ENCODE measurements at regions not wholly inside any gene's neighbourhood (a gene's known extent, or its start where the extent isn't known, plus 50 kb on each side); places are given as distances from the start of the nearest gene placed in this dataset.

GRCh38 chr15:81858586-81858985 lies 187.2 kb downstream of the MEX3B start:
- ATAC-seq (no peak), DNase-seq (no peak)
- no peaks in the 10 kb centered on the region for H3K4me1 ChIP-seq
- H3K9me3 ChIP-seq = no peaks in the 10 kb centered on the region
- WGBS, 2 donors = 56 to 70% methylated on average over 3 of the region's 3 CpGs
- no peaks in the 10 kb centered on the region for H3K27me3 ChIP-seq
- no peak overlapping the region for H3K27ac ChIP-seq
- H3K4me3 ChIP-seq = no peak overlapping the region
- intact Hi-C loops (cut with DNase I) = no loop called here
- no peaks in the 10 kb centered on the region for H3K36me3 ChIP-seq
- TF ChIP-seq CTCF (IDR thresholded peaks at IDR 0.05) = no peak

DNA sequence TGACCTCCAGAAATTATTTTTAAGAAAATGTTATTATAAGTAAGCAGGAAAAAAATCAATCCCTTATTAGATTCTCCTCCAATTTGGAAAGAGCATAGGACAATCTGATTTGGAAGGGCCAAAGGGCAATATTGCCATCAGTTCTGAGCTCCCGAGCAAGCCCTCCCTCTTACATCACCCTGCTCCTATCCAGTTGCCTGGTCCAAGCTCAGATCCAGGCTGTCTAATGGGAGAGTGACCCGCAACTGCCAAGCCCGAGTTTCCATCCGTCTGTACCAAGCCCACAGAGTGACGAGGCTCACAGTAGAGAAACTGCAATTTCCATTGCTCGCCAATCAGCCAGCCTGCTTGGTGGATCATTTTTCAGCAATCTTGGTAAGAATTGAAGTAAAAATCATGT lies 187.7 kb downstream of the MEX3B start:
- TF ChIP-seq CTCF (IDR thresholded peaks at IDR 0.05) = no peak
- DNase-seq (no peak), ATAC-seq (no peak)
- 92 to 96% methylated on average over 6 of the region's 6 CpGs for WGBS, 2 donors
- Histone ChIP-seq H3K9me3 (no peaks in the 10 kb centered on the region), H3K27ac (no peak overlapping the region), H3K27me3 (no peaks in the 10 kb centered on the region), H3K4me1 (no peaks in the 10 kb centered on the region), H3K36me3 (no peaks in the 10 kb centered on the region), H3K4me3 (no peak overlapping the region)
- intact Hi-C loops (cut with DNase I) = no loop called here

DNA sequence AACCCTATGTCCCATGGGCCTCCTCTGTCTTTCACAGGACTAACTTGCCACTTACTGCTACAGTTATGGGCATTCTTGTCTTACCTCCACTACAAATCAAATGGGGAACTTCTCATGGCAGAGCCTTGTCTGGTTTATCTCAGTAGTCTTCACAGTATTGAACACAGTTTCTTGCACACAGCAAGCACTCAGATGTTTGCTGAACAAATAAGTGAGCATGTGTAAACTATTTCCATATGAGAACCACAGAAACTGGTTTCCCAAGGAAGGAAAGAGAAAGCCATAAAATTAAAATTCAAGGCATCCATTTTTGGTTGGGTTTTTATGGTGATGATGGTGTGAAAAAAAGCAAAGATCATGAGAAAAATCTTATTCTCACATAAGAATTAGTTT lies 189.2 kb downstream of the MEX3B start:
- H3K9me3 ChIP-seq = no peaks in the 10 kb centered on the region
- no peaks in the 10 kb centered on the region for H3K36me3 ChIP-seq
- H3K27me3 ChIP-seq = no peaks in the 10 kb centered on the region
- H3K4me1 ChIP-seq = no peaks in the 10 kb centered on the region
- DNase-seq (no peak), ATAC-seq (no peak)
- intact Hi-C loops (cut with DNase I) = no loop called here
- H3K27ac ChIP-seq = no peak overlapping the region
- H3K4me3 ChIP-seq = no peak overlapping the region
- TF ChIP-seq CTCF (IDR thresholded peaks at IDR 0.05) = no peak

DNA sequence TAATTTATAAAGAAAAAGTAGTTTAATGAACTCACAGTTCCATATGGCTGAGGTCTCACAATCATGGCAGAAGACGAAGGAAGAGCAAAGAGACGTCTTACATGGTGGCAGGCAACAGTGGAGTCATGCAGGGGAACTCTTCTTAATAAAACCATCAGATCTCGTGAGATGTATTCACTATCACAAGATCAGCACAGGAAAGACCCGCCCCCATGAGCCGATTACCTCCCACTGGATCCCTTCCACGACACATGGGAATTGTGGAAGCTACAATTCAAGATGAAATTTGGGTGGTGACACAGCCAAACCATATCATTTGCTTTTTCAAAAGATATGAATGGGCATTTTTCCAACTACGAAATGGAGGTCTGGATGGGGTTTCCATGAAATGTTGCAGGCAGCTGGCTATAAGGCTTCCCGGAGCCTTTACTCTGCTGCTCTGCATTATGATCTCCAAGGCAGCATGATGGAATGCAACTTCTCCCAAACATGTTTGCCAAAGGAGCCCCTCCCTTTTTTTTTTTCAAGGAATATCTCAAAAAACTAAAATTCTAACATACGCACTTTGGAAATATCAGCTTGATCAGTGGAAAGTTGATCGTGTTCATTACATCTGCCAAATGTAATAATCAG lies 189.7 kb downstream of the MEX3B start:
- H3K4me3 ChIP-seq = no peak overlapping the region
- no peaks in the 10 kb centered on the region for H3K36me3 ChIP-seq
- ATAC-seq (no peak), DNase-seq (no peak)
- H3K27me3 ChIP-seq = peaks cover 0 to 2% (median 0%) of the 10 kb centered on the region in 7 donors
- intact Hi-C loops (cut with DNase I) = no loop called here
- no peak for TF ChIP-seq CTCF (IDR thresholded peaks at IDR 0.05)
- no peak overlapping the region for H3K27ac ChIP-seq
- H3K4me1 ChIP-seq = no peaks in the 10 kb centered on the region
- 71 to 72% methylated on average over 10 of the region's 10 CpGs for WGBS, 2 donors
- H3K9me3 ChIP-seq = no peaks in the 10 kb centered on the region
